ENCODE measurements at regions not wholly inside any gene's neighbourhood (a gene's known extent, or its start where the extent isn't known, plus 50 kb on each side); places are given as distances from the start of the nearest gene placed in this dataset.

GRCh38 chr2:207395535-207396251, 134.1 kb upstream of the CREB1 start:
- TF ChIP-seq, protein P1, sequence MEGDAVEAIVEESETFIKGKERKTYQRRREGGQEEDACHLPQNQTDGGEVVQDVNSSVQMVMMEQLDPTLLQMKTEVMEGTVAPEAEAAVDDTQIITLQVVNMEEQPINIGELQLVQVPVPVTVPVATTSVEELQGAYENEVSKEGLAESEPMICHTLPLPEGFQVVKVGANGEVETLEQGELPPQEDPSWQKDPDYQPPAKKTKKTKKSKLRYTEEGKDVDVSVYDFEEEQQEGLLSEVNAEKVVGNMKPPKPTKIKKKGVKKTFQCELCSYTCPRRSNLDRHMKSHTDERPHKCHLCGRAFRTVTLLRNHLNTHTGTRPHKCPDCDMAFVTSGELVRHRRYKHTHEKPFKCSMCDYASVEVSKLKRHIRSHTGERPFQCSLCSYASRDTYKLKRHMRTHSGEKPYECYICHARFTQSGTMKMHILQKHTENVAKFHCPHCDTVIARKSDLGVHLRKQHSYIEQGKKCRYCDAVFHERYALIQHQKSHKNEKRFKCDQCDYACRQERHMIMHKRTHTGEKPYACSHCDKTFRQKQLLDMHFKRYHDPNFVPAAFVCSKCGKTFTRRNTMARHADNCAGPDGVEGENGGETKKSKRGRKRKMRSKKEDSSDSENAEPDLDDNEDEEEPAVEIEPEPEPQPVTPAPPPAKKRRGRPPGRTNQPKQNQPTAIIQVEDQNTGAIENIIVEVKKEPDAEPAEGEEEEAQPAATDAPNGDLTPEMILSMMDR (IDR thresholded peaks at IDR 0.05), result no peak
- TF ChIP-seq POLR2A (IDR thresholded peaks at IDR 0.05), result no peak
